Activated T-cell treated with anti-CD3 and anti-CD28 coated beads, Interleukin-2, amount 50 U/mL, for 4 hours (primary cell): ENCODE measurements at regions not wholly inside any gene's neighbourhood (a gene's known extent, or its start where the extent isn't known, plus 50 kb on each side); places are given as distances from the start of the nearest gene placed in this dataset.

ENCODE experiments used
- ATAC-seq, 2 donors: fragments of 200-7000 bp; cut with Tn5 transposase; one replicate each; pipeline ENCODE4 v1.10.0; 2021
- DNase-seq: peaks from one replicate; pipeline ENCODE4 v3.0.0-alpha.2; 2020
- H3K27me3 Mint-ChIP-seq: one replicate; pipeline ENCODE4 v1.8.0; 2021; ENCODE audit warnings: low read depth, mixed read lengths
- H3K36me3 Mint-ChIP-seq: one replicate; pipeline ENCODE4 v1.8.0; 2022; ENCODE audit warnings: mixed read lengths; ENCODE audit not compliant: insufficient read depth
- H3K4me1 Mint-ChIP-seq: one replicate; pipeline ENCODE4 v1.8.0; 2021; ENCODE audit warnings: low read depth, mixed read lengths
- H3K4me3 Mint-ChIP-seq: one replicate; pipeline ENCODE4 v1.8.0; 2021; ENCODE audit warnings: mild to moderate bottlenecking, moderate library complexity, mixed read lengths
- H3K9me3 Mint-ChIP-seq: one replicate; pipeline ENCODE4 v1.8.0; 2021; ENCODE audit warnings: mixed read lengths

GRCh38 chr9:99678566-99678965, 143.1 kb upstream of the NR4A3 start:
- Mint-ChIP-seq H3K4me3 (no peak overlapping the region), H3K9me3 (peaks cover 23% of the 10 kb centered on the region), H3K4me1 (no peaks in the 10 kb centered on the region), H3K36me3 (peaks cover 2% of the 10 kb centered on the region), H3K27me3 (peaks cover 2% of the 10 kb centered on the region)
- no peak for DNase-seq
- no peak for ATAC-seq

GRCh38 chr9:99680191-99680590, 141.5 kb upstream of the NR4A3 start:
- no peak overlapping the region for H3K4me3 Mint-ChIP-seq
- peaks cover 4% of the 10 kb centered on the region for H3K27me3 Mint-ChIP-seq
- no peak for DNase-seq
- peaks cover 2% of the 10 kb centered on the region for H3K36me3 Mint-ChIP-seq
- no peak for ATAC-seq
- H3K9me3 Mint-ChIP-seq: peaks cover 23% of the 10 kb centered on the region
- no peaks in the 10 kb centered on the region for H3K4me1 Mint-ChIP-seq

- H3K36me3 Mint-ChIP-seq: peaks cover 2% of the 10 kb centered on the region
- H3K4me3 Mint-ChIP-seq: no peak overlapping the region
- peaks cover 4% of the 10 kb centered on the region for H3K27me3 Mint-ChIP-seq
- H3K4me1 Mint-ChIP-seq: no peaks in the 10 kb centered on the region
- DNase-seq (no peak), ATAC-seq (no peak)
- H3K9me3 Mint-ChIP-seq: peaks cover 18% of the 10 kb centered on the region
Measured at GRCh38 chr9:99681113-99681512, 140.6 kb upstream of the NR4A3 start.

GRCh38 chr9:99682378-99682777, 139.3 kb upstream of the NR4A3 start:
- DNase-seq: no peak
- Mint-ChIP-seq H3K4me1 (no peaks in the 10 kb centered on the region), H3K27me3 (peaks cover 4% of the 10 kb centered on the region), H3K4me3 (no peak overlapping the region), H3K36me3 (peaks cover 2% of the 10 kb centered on the region), H3K9me3 (peaks cover 14% of the 10 kb centered on the region)
- no peak for ATAC-seq

- H3K4me1 Mint-ChIP-seq: no peaks in the 10 kb centered on the region
- H3K4me3 Mint-ChIP-seq: no peak overlapping the region
- H3K9me3 Mint-ChIP-seq: peaks cover 14% of the 10 kb centered on the region
- DNase-seq (no peak), ATAC-seq (no peak)
- peaks cover 2% of the 10 kb centered on the region for H3K36me3 Mint-ChIP-seq
- peaks cover 4% of the 10 kb centered on the region for H3K27me3 Mint-ChIP-seq
Measured at GRCh38 chr9:99682870-99683269, 138.8 kb upstream of the NR4A3 start.

GRCh38 chr9:99690573-99690972, 131.1 kb upstream of the NR4A3 start:
- H3K36me3 Mint-ChIP-seq: no peaks in the 10 kb centered on the region
- DNase-seq (no peak), ATAC-seq (no peak)
- H3K27me3 Mint-ChIP-seq: peaks cover 4% of the 10 kb centered on the region
- H3K4me3 Mint-ChIP-seq: no peak overlapping the region
- H3K4me1 Mint-ChIP-seq: no peaks in the 10 kb centered on the region
- H3K9me3 Mint-ChIP-seq: no peaks in the 10 kb centered on the region

GRCh38 chr9:99693888-99694287, 127.8 kb upstream of the NR4A3 start:
- Mint-ChIP-seq H3K27me3 (peaks cover 4% of the 10 kb centered on the region), H3K9me3 (peaks cover 4% of the 10 kb centered on the region), H3K36me3 (no peaks in the 10 kb centered on the region), H3K4me1 (no peaks in the 10 kb centered on the region), H3K4me3 (no peak overlapping the region)
- ATAC-seq: no peak
- no peak for DNase-seq

GRCh38 chr9:99694393-99694792, 127.3 kb upstream of the NR4A3 start:
- Mint-ChIP-seq H3K9me3 (peaks cover 5% of the 10 kb centered on the region), H3K4me3 (no peak overlapping the region), H3K27me3 (peaks cover 4% of the 10 kb centered on the region), H3K36me3 (no peaks in the 10 kb centered on the region), H3K4me1 (no peaks in the 10 kb centered on the region)
- no peak for DNase-seq
- ATAC-seq: no peak

- Mint-ChIP-seq H3K9me3 (peaks cover 5% of the 10 kb centered on the region), H3K4me3 (no peak overlapping the region), H3K27me3 (no peaks in the 10 kb centered on the region), H3K4me1 (no peaks in the 10 kb centered on the region), H3K36me3 (no peaks in the 10 kb centered on the region)
- ATAC-seq (no peak), DNase-seq (no peak)
Measured at GRCh38 chr9:99699396-99699795, 122.3 kb upstream of the NR4A3 start.

- H3K4me3 Mint-ChIP-seq: no peak overlapping the region
Measured at GRCh38 chr9:99712214-99712613, 109.5 kb upstream of the NR4A3 start.

GRCh38 chr9:99713838-99714306, 107.8 kb upstream of the NR4A3 start:
- H3K4me3 Mint-ChIP-seq: no peak overlapping the region
- H3K36me3 Mint-ChIP-seq: no peaks in the 10 kb centered on the region
- DNase-seq: no peak

More at GRCh38 chr9:99712214-99712613, 109.5 kb upstream of the NR4A3 start:
- Mint-ChIP-seq H3K27me3 (no peaks in the 10 kb centered on the region), H3K9me3 (no peaks in the 10 kb centered on the region), H3K4me1 (no peaks in the 10 kb centered on the region), H3K36me3 (no peaks in the 10 kb centered on the region)
- no peak for DNase-seq
- no peak for ATAC-seq

GRCh38 chr9:99718631-99719030, 103.1 kb upstream of the NR4A3 start:
- Mint-ChIP-seq H3K4me1 (peaks cover 29% of the 10 kb centered on the region), H3K4me3 (no peak overlapping the region), H3K36me3 (no peaks in the 10 kb centered on the region), H3K9me3 (no peaks in the 10 kb centered on the region), H3K27me3 (no peaks in the 10 kb centered on the region)
- ATAC-seq (no peak), DNase-seq (no peak)

More at GRCh38 chr9:99713838-99714306, 107.8 kb upstream of the NR4A3 start:
- ATAC-seq: no peak
- Mint-ChIP-seq H3K27me3 (no peaks in the 10 kb centered on the region), H3K9me3 (no peaks in the 10 kb centered on the region), H3K4me1 (no peaks in the 10 kb centered on the region)

GRCh38 chr9:99720455-99721050, 101.1 kb upstream of the NR4A3 start:
- Mint-ChIP-seq H3K9me3 (no peaks in the 10 kb centered on the region), H3K36me3 (no peaks in the 10 kb centered on the region), H3K4me3 (peak overlapping the region; percentile 63), H3K27me3 (no peaks in the 10 kb centered on the region), H3K4me1 (peaks cover 29% of the 10 kb centered on the region)
- ATAC-seq: peak; percentile 51 to 67
- DNase-seq: no peak

- ATAC-seq (no peak), DNase-seq (no peak)
- Mint-ChIP-seq H3K4me3 (no peak overlapping the region), H3K36me3 (no peaks in the 10 kb centered on the region), H3K9me3 (no peaks in the 10 kb centered on the region), H3K27me3 (no peaks in the 10 kb centered on the region), H3K4me1 (peaks cover 29% of the 10 kb centered on the region)
Measured at GRCh38 chr9:99721898-99722297, 99.8 kb upstream of the NR4A3 start.

- Mint-ChIP-seq H3K9me3 (no peaks in the 10 kb centered on the region), H3K4me3 (no peak overlapping the region), H3K27me3 (no peaks in the 10 kb centered on the region), H3K36me3 (no peaks in the 10 kb centered on the region), H3K4me1 (peaks cover 29% of the 10 kb centered on the region)
- ATAC-seq: no peak
- DNase-seq: no peak
Measured at GRCh38 chr9:99722877-99723276, 98.8 kb upstream of the NR4A3 start.
